Peyer's patch (tissue), 4 donors: ENCODE measurements at regions not wholly inside any gene's neighbourhood (a gene's known extent, or its start where the extent isn't known, plus 50 kb on each side); places are given as distances from the start of the nearest gene placed in this dataset.

Source experiments
- CTCF ChIP-seq, 6 experiments: fragments of 450-650 bp in 4 of 6; fragments of 200-600 bp in 2 of 6; sonication (generic) in 1 of 6; IDR thresholded peaks; one replicate each; pipeline ENCODE4 v1.5.1; 2017 to 2019; ENCODE audit warnings: antibody characterized with exemption in 6 of 6, mild to moderate bottlenecking in 3 of 6, moderate library complexity in 1 of 6
- POLR2A ChIP-seq, 2 donors: fragments of 450-650 bp; IDR thresholded peaks; one replicate each; pipeline ENCODE4 v1.5.1; 2017; ENCODE audit warnings: antibody characterized with exemption in 2 of 2, mild to moderate bottlenecking in 2 of 2, moderate library complexity in 2 of 2

- no peak for TF ChIP-seq POLR2A (IDR thresholded peaks at IDR 0.05)
- peak in 3 of 6 experiments; percentile 21 to 47 (median 34) for TF ChIP-seq CTCF (IDR thresholded peaks at IDR 0.05)
These were observed 57.4 kb upstream of the ARHGAP42 start for GRCh38 chr11:100629671-100630070.
